Upper lobe of right lung (tissue), 1 donor: ENCODE measurements at regions not wholly inside any gene's neighbourhood (a gene's known extent, or its start where the extent isn't known, plus 50 kb on each side); places are given as distances from the start of the nearest gene placed in this dataset.

ENCODE experiments used
- ATAC-seq: fragments of 200-7000 bp; cut with Tn5 transposase; one replicate; pipeline ENCODE4 v1.9.1; 2020; ENCODE audit warnings: mild to moderate bottlenecking, moderate library complexity
- DNase-seq: peaks from one replicate; pipeline ENCODE4 v3.0.0-alpha.2; 2020
- H3K27ac ChIP-seq: fragments of 200-600 bp; one replicate; pipeline ENCODE4 v1.8.0; 2022
- H3K27me3 ChIP-seq: fragments of 200-600 bp; one replicate; pipeline ENCODE4 v1.8.0; 2022; ENCODE audit warnings: mild to moderate bottlenecking
- H3K36me3 ChIP-seq: fragments of 200-600 bp; one replicate; pipeline ENCODE4 v1.8.0; 2022
- H3K4me1 ChIP-seq: fragments of 200-600 bp; one replicate; pipeline ENCODE4 v1.8.0; 2022
- H3K4me3 ChIP-seq: fragments of 200-600 bp; one replicate; pipeline ENCODE4 v1.8.0; 2022; ENCODE audit warnings: mild to moderate bottlenecking
- H3K9me3 ChIP-seq: fragments of 200-600 bp; one replicate; pipeline ENCODE4 v1.8.0; 2022
- intact Hi-C: fragments of 100-400 bp; cut with DNase I; formaldehyde crosslinking; loops from one replicate; pipeline ENCODE4 v1.11.0; 2022
- TF ChIP-seq, protein P1 (sequence below): fragments of 200-600 bp; IDR thresholded peaks from one replicate; pipeline ENCODE4 v1.8.0; 2022; ENCODE audit warnings: antibody characterized with exemption
- donor health status: DM: no; HTN: yes; CAD: no; lungs with severe emphysema.

DNA sequence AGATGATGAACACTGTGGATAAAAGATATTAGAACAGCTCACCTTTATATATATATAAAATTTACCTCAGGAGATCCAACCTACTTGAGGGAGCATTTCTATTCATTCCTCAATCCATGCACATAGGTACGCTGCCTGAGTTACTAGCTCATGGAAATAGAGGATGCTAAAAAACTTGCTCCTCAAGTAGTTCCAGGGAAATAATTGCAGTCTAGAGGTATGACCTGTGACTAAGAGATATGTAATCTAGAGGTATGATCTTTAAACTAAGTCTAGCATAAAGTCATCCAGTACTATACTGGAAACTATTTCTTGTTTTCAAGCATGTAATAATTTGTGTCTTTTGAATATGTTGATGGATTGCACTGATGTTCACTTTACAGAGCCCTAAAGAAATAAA lies 471.2 kb downstream of the TAF11L14 start:
- H3K4me1 ChIP-seq = no peaks in the 10 kb centered on the region
- intact Hi-C loops = no loop called here
- TF ChIP-seq, protein P1, sequence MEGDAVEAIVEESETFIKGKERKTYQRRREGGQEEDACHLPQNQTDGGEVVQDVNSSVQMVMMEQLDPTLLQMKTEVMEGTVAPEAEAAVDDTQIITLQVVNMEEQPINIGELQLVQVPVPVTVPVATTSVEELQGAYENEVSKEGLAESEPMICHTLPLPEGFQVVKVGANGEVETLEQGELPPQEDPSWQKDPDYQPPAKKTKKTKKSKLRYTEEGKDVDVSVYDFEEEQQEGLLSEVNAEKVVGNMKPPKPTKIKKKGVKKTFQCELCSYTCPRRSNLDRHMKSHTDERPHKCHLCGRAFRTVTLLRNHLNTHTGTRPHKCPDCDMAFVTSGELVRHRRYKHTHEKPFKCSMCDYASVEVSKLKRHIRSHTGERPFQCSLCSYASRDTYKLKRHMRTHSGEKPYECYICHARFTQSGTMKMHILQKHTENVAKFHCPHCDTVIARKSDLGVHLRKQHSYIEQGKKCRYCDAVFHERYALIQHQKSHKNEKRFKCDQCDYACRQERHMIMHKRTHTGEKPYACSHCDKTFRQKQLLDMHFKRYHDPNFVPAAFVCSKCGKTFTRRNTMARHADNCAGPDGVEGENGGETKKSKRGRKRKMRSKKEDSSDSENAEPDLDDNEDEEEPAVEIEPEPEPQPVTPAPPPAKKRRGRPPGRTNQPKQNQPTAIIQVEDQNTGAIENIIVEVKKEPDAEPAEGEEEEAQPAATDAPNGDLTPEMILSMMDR = no peak
- no peaks in the 10 kb centered on the region for H3K27me3 ChIP-seq
- ATAC-seq (no peak), DNase-seq (no peak)
- H3K27ac ChIP-seq = no peak overlapping the region
- H3K4me3 ChIP-seq = no peak overlapping the region
- no peaks in the 10 kb centered on the region for H3K9me3 ChIP-seq
- H3K36me3 ChIP-seq = no peaks in the 10 kb centered on the region

DNA sequence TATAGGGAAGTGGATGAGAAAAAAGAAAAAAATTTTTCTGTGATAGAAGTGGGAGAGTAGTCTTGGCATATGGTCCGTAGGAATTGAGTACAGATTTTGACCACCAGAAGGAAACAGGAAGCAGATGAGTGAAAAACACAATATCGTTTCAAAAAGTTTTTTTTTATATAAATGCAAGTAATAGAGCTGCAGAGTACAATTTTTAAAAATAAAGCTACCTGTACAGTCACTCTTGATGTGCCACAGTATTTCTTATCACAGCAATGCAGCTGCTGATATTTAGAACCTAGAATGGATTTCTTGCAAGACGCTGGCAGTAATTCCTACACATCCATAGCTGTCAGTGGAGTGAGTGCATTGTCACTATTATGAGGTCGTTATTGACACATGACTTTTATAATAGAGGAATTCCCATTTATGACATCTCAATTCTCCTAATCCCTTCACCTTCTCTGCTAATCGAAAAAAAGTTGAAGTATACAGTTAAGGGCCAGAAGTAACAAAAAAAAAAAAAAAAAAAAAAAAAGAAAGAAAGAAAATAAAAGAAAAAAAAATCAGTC lies 477.7 kb downstream of the TAF11L14 start:
- Histone ChIP-seq H3K36me3 (no peaks in the 10 kb centered on the region), H3K27ac (no peak overlapping the region), H3K4me3 (no peak overlapping the region), H3K4me1 (no peaks in the 10 kb centered on the region), H3K9me3 (no peaks in the 10 kb centered on the region), H3K27me3 (no peaks in the 10 kb centered on the region)
- ATAC-seq (no peak), DNase-seq (no peak)
- TF ChIP-seq, protein P1 = no peak
- intact Hi-C loops = no loop called here

DNA sequence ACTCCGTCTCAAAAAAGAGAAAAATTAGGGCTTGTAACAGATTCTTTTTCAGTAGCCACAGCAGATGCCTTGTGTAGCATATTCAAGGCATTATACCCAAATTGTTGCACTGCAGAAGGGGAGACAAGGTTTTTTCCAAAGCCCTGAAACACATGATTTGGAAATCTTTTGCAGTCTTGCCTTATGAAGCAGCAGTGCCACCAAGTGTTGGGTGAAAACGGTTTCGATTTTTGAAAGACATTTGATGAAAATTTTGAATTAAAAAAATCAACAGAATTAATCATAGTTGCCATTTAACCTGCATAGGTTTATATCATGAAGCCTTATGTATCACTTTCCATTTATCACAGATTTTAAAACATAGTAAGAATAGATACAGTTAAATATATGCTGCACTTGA lies 479.5 kb downstream of the TAF11L14 start:
- Histone ChIP-seq H3K27me3 (no peaks in the 10 kb centered on the region), H3K4me1 (no peaks in the 10 kb centered on the region), H3K27ac (no peak overlapping the region), H3K36me3 (no peaks in the 10 kb centered on the region), H3K4me3 (no peak overlapping the region), H3K9me3 (no peaks in the 10 kb centered on the region)
- TF ChIP-seq, protein P1 = peak; percentile 29
- DNase-seq (no peak), ATAC-seq (no peak)
- intact Hi-C loops = no loop called here

DNA sequence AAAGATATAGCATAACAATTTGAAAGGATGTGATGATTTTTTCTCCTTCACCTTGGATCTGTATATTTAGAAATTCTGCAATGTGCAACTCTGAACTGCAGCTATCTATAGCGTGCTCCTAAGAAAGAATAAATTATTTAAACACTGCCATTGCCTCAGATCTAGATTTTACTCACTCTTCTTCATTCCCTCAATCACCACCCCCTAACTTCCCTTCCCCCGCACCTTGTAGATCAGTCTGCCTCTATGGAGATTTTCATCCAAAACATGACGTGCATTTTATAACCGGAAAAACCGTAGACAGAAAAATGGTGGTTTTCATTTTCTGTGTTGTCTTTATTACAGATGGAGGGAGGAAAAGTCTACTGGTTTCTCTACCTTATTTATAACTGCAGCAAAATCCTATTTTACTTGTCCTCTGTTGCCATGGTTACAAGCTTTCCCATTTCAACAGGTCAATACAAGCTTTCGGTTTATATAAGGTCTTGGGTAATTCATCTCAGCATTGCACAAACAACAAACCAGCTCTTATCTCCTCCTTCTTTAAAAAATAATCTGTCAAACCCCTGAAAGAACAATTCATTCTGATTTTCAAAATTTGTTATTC lies 480.0 kb downstream of the TAF11L14 start:
- H3K36me3 ChIP-seq = no peaks in the 10 kb centered on the region
- TF ChIP-seq, protein P1 = no peak
- no peak for ATAC-seq
- H3K4me3 ChIP-seq = no peak overlapping the region
- H3K4me1 ChIP-seq = no peaks in the 10 kb centered on the region
- no peaks in the 10 kb centered on the region for H3K9me3 ChIP-seq
- no peak for DNase-seq
- intact Hi-C loops = no loop called here
- H3K27ac ChIP-seq = no peak overlapping the region
- no peaks in the 10 kb centered on the region for H3K27me3 ChIP-seq

DNA sequence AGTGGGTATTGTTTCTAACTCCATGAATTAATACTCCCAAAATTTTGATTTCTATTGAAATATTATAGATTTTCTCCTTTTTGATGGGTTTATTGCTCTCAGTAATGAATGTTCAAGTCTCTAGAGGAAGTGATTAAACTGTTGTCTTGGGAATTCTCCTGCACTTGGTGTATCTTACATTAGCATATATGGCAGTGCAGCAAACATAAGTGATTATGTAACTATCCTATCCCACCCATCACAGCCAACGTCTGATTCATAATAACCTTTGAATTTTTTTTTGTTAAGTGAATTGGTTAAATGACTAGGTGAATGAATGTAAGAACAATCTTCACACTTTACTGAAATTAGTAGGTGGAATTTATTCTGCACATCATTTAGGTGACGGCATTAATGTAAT lies 483.7 kb downstream of the TAF11L14 start:
- TF ChIP-seq, protein P1 = no peak

More for the DNA sequence above, 483.7 kb downstream of the TAF11L14 start:
- Histone ChIP-seq H3K36me3 (no peaks in the 10 kb centered on the region), H3K9me3 (no peaks in the 10 kb centered on the region), H3K4me1 (no peaks in the 10 kb centered on the region), H3K4me3 (no peak overlapping the region), H3K27me3 (no peaks in the 10 kb centered on the region), H3K27ac (no peak overlapping the region)
- DNase-seq (no peak), ATAC-seq (no peak)
- intact Hi-C loops = no loop called here
